GM18870 (cell line): ENCODE measurements at regions not wholly inside any gene's neighbourhood (a gene's known extent, or its start where the extent isn't known, plus 50 kb on each side); places are given as distances from the start of the nearest gene placed in this dataset.

Experiments used
- ATAC-seq: cut with Tn5 transposase; IDR thresholded peaks from one replicate; pipeline ENCODE4 v1.9.1; 2021; ENCODE audit warnings: moderate library complexity; ENCODE audit not compliant: unreplicated experiment

GRCh38 chr2:173855661-173856060 is 109.5 kb downstream of the SP3 start:
- ATAC-seq = no peak
